Gastrocnemius medialis (tissue), 4 donors: ENCODE measurements at regions not wholly inside any gene's neighbourhood (a gene's known extent, or its start where the extent isn't known, plus 50 kb on each side); places are given as distances from the start of the nearest gene placed in this dataset.

ENCODE experiments used
- CTCF ChIP-seq, 5 experiments: fragments of 450-650 bp in 3 of 5; fragments of 200-600 bp in 2 of 5; sonication (generic) in 2 of 5; IDR thresholded peaks in 4 of 5; conservative IDR thresholded peaks in 1 of 5; 1 replicate in 4 of 5; 2 replicates in 1 of 5; pipeline ENCODE4 v1.5.1; 2016 to 2019; ENCODE audit warnings: antibody characterized with exemption in 5 of 5, mild to moderate bottlenecking in 3 of 5, moderate library complexity in 3 of 5
- POLR2A ChIP-seq, 2 donors: fragments of 450-650 bp; IDR thresholded peaks; one replicate each; pipeline ENCODE4 v1.6.1; 2017; ENCODE audit warnings: antibody characterized with exemption in 2 of 2, mild to moderate bottlenecking in 2 of 2, moderate library complexity in 2 of 2

DNA sequence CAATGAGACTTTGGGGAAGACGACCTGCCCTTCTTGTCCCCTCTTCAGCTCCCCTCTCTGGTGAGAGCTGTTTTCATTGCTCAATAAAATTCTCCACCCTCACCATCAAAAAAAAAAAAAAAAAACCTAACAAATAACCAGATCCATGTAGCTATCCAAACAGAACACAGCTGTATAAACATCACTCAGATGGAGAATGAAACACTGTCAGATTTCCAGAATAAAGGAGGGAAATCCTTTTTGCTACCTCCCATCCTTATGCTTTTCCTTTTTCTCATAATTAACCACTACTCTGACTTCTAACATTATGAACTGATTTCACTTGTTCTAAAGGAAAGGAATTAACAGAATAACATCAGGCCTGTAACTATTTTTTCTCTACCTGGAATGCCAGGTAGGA, 155.6 kb downstream of the PPP4R3C start:
- no peak for TF ChIP-seq CTCF (IDR thresholded peaks at IDR 0.05 in 4 of 5, conservative IDR thresholded peaks at IDR 0.05 in 1 of 5)
- TF ChIP-seq POLR2A (IDR thresholded peaks at IDR 0.05) = no peak
